ENCODE measurements at regions not wholly inside any gene's neighbourhood (a gene's known extent, or its start where the extent isn't known, plus 50 kb on each side); places are given as distances from the start of the nearest gene placed in this dataset.

GRCh38 chr3:102757950-102758349 is 323.1 kb downstream of the ZPLD1 start:
- no peak for DNase-seq

DNA sequence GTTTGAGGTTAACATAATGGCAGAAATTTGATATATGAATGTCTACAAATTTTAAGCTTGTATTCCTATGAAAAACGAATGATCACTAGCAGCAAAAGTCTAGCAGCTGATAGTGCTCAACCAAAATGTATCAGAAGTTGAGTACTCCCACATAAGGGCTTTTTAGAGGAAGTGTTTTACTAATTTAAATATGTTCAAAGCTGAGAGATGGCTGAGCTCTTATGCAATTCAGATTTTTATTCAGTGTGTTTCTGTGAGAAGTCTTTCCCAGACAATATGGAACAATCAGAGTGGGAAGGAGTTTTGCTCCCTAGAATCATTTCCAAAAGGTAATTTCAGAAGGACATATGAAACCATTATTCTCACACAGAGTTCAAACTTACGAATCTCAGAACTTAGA is 327.0 kb downstream of the ZPLD1 start:
- DNase-seq, result no peak

DNA sequence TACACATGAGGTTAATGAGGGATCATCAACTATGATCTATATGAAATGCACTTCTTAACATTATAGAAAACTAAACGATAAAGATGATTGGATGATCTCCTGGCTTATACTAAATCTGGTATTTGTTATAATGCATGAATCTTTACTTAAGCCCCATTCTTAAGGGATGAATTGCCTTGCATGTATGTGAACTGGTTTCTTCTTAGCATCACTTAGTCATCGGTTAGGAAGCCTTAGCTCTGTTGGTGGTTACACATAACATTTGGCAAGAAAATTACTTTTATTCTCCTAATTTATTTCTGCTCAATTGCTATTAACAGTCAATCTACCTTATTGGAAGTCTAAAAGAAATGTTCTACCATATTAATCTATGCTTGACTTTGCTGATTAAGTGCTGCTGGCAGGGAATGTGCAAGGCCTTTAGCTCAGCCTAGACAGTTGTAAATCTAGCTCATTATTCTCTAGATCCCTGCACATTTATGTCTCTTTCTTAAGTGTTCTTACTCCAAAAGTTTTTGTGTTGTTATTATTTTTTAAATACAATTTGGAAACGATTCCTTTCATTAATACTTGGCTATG is 356.0 kb downstream of the ZPLD1 start:
- no peak for DNase-seq

DNA sequence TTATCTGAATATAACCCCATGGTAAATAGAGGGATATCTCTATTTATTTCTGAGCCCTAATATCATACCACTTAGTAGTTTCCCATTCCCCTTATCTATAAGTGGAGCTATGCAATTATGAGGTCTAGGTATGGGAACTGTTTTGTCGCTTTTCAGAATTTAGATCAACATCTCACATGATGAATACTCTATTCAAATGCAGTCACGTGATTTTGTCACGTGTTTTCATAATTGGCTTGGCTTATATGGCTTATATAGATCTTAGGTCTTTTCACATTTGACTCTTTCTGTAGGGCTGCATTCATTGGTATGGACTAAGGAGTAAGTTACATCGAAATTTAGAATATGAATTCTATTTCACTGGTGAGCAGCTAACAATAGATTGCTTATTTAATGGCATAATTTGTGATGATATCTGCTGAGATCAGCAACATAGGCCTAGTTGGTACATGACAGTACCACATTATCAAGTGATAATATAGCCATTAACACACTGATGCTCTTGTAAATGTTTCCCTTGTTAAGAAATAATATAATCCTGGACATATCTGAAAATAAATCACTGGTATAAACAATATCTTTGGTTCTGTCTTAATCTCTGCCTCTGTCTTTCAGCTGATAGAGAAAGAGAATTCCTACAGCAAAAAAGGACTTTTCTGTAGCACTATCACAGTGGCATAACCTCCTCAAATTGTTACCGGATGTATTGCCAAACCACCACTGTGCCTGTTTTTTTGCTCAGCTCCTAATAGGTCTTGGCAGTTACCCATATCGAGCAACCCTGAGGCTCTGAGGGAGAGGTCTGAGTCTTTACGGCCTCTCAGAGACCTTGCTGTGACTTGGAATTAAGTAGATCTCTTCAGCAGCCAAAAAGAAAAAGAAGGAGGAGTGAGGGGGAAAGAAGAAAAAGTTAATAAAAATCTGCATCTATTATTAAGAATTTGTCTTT is 357.1 kb downstream of the ZPLD1 start:
- DNase-seq, result no peak

- no peak for DNase-seq
Observed at GRCh38 chr3:102796804-102797203, 362.0 kb downstream of the ZPLD1 start.

DNA sequence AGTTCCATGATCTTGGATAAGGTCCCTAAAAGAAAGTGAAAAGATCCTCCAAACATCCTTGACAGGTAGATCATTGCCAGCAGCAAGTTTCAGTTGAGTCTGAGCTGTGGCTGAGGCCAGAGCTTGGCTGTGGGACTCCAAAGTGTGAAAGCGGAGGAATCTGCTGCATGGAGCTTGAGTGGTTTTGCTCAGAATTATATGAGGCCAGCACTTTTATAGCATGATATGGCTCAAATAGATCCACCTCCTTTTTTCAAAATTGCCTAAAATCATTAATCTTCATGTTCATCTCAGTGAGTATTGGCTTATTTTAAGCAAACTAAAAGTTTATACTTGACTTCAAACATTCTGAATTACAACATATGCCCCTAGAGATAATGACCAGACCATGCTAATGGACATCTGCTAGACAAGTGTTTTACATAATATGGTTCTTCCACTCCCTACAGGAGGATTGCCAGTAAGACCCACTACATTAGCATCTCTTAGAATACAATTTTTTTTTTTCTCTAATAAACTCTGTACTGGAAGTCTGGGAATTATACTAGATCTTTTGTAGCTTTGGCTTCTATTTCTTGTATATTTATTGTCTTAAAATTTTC is 368.1 kb downstream of the ZPLD1 start:
- DNase-seq, result no peak

GRCh38 chr3:102810937-102811336 is 376.1 kb downstream of the ZPLD1 start:
- DNase-seq, result no peak

GRCh38 chr3:102826636-102827035 is 391.8 kb downstream of the ZPLD1 start:
- DNase-seq, result no peak

- no peak for DNase-seq
Observed at GRCh38 chr3:102827386-102827785, 392.6 kb downstream of the ZPLD1 start.

GRCh38 chr3:102830415-102830814 is 395.6 kb downstream of the ZPLD1 start:
- DNase-seq, result no peak

GRCh38 chr3:102841866-102842265 is 407.1 kb downstream of the ZPLD1 start:
- DNase-seq, result no peak

DNA sequence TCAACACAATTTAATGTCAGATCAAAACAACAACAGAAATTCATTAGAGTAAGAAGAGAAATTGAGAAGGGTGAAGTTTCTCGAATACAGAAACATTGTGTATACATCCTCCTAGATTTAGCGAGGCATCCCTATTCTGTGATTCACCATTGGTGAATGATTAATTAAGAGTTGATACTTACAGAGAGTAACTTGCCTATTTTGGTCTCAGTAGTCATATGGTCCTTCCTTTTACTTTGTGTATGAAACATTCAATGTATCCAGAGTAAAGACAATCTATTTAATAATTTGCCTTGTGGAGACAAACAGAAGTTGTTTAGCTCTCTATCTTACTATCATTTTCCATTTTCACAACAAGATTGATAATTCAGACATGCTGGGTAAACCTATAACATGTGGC is 432.0 kb downstream of the ZPLD1 start:
- DNase-seq, result no peak

- no peak for DNase-seq
Observed at GRCh38 chr3:102883515-102883914, 448.7 kb downstream of the ZPLD1 start.

DNA sequence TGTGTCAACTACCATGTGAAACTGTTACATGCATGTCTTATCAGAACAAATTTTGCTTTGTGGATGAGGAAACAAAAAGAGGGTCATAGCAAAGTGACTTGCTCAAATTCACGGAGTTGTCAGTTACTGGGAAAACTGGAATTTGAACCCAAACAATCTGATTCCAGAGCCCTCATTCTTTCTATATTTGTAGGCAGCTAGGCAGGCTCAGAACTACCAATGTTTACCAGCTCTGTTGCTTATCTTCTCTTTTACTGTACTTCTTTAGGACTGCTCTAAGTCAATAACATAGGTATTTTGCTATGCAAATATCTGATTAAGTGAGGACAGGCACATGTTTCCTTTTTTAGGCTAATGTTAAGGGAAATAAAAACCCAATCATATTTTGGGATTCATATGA is 450.5 kb downstream of the ZPLD1 start:
- no peak for DNase-seq

DNA sequence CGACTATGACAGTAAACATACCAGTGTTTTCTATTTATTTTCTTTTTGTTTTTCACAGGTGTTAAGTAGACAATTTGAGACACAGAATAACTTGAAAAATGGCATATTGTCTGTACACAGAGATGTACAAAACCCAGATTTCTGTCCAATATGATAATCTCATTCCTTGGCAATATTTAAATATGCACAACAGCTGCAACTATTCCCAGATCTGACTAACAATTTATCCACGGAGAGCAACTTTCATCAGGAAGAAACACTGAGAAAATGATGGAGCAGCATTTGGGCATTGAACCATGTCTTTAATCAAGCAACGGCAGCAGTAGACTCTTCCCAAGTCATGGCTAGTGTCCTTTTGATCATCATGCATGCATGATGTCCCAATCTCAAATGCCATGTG is 452.6 kb downstream of the ZPLD1 start:
- no peak for DNase-seq

DNA sequence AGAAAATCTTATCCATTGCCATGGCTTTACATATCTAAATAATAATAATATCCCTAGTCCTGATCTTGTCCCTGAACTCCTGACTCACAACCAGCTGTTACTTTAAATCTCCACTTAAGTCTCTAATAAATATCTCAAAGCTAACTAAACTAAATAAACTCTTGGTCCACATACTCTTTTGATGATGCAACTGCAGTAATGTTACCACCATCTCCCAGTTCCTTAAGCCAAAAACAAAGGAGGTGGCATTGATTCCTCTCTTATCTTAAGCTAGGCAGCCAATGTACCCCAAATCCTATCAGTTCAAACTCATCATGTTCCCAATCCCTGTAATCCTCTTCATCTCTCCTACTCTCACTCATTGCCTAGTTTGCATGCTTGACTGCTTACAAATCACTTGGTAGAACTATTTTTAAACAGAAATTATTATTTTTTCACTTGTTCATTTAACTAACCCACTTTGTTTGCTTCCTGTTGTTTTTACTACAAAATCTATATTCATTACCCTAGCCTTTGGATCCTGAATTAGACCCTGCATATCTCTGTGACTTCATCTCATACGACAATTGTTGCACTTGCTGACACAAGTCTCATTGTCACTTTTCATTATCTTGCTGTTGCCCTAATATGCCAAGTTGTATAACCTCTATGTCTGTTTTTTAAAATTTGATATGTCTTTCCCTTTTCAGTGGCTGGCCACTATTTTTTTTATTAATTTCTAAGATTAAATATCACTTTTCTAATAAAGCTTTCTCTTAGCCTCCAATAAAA is 462.2 kb downstream of the ZPLD1 start:
- DNase-seq, result no peak

DNA sequence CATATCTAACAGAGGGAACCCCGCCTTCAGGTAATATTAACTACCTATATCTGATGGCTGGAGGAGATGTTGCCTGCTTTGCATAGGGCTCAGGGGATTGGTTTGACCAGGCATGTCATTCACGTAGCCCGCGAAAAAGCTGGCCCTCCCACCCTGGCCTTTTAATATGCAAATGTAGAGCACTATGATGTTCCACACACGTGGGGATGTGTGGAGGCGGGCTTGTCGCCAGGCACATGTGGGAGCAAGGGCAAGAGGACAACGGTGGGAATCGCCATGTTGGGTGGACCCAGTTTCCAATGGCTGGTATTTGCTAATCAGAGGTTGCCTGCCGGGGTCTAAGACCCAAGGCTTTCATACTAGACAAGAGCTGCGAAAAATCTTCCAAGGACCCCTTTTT is 469.8 kb downstream of the ZPLD1 start:
- DNase-seq, result no peak

GRCh38 chr3:102905811-102906210 is 471.0 kb downstream of the ZPLD1 start:
- DNase-seq, result no peak

DNA sequence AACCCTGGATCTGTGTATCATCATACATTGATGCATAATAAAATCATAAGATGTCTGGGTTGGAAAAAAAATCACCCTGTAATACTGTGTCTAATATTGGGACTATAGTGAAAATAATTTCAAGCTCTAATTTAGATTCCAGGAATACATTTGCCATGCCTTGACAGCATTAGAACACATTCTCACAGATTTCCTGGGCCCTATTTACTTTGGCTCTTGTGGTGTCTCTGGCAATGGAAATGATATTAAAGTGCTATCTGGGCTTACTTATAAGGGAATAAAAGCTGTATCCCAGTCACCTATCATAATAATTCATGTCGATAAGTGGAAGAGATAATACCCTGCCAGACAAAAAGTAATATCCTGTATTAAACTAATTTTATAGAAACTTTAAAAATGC is 472.0 kb downstream of the ZPLD1 start:
- no peak for DNase-seq

GRCh38 chr3:102909904-102910303 is 475.1 kb downstream of the ZPLD1 start:
- no peak for DNase-seq

DNA sequence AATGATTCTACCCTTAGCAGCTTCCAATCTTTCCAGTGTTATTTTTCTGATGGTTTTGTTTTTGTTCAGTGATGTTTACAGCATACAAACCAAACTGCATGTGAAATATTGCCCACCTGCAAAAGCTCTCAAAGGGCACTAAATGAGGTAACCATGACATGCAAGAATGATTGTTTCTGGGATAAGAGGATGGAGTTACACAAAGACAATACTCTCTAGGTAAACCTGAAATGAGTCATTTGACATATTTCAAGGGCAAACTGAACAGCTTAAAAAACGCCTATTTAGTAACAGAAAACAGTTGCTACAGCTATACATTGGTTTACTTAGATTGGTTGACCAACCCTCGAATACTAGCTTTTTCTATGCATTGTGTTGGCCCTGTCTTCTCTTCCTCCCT is 481.7 kb downstream of the ZPLD1 start:
- no peak for DNase-seq

DNA sequence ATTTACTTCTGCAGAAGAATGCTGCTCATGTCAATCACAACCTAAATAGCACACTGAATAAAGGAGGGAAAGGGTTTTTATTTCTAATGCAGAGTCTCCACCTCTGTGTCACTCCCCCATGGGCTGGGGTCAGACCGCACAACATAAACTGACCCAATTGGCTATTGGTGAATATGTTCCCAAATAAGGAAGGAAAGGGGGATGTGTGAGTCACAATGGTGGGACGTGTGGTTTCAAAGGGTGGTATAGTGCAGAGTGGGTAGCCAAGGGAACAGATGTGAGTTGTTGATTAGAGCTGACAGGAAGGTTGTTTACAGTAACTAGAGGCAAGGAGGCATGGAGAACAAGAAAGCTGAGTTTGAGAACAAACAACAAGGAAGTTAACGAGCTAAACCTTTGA is 491.8 kb downstream of the ZPLD1 start:
- DNase-seq, result no peak

- DNase-seq, result no peak
Observed at GRCh38 chr3:102933377-102933776, 498.6 kb downstream of the ZPLD1 start.

Data from CD4-positive, alpha-beta T cell treated with Interleukin-17A for 1 hour (primary cell).